RWPE1 (cell line): ENCODE measurements at regions not wholly inside any gene's neighbourhood (a gene's known extent, or its start where the extent isn't known, plus 50 kb on each side); places are given as distances from the start of the nearest gene placed in this dataset.

ENCODE experiments used
- CTCF ChIA-PET: fragments of 350-600 bp; sonication (Branson Sonifier 250); formaldehyde crosslinking; extraction: SDS; loops from one replicate; lab custom pipeline; 2021; lab: Yijun Ruan, JAX
- POLR2A ChIA-PET: fragments of 400-600 bp; formaldehyde crosslinking; extraction: SDS; loops from one replicate; lab custom pipeline; 2020; ENCODE audit warnings: antibody characterized with exemption; ENCODE audit not compliant: low non-redundant PET; lab: Yijun Ruan, JAX
- DNase-seq: peaks from one replicate; pipeline ENCODE4 v3.0.0; 2012; ENCODE audit warnings: low spot score
- H3K27ac ChIP-seq: fragments of 450-650 bp; 2 replicates; pipeline ENCODE4 v1.5.1; 2017
- CTCF ChIP-seq: fragments of 450-650 bp; conservative IDR thresholded peaks from 2 replicates; pipeline ENCODE4 v1.5.1; 2017; ENCODE audit warnings: low read depth, mild to moderate bottlenecking

GRCh38 chr15:66846811-66847210 is 144.8 kb downstream of the SMAD6 start:
- POLR2A ChIA-PET, result no interaction called here
- no peak overlapping the region for H3K27ac ChIP-seq
- no peak for TF ChIP-seq CTCF
- no peak for DNase-seq
- CTCF ChIA-PET, result interaction anchor here (0.6 to 2.4 kb wide), 3 partner anchors 14 to 228 kb away, joined by 3 to 6 read pairs (median 5); no protein-coding TSS in a partner anchor

GRCh38 chr15:66847565-66847991 is 145.5 kb downstream of the SMAD6 start:
- POLR2A ChIA-PET, result no interaction called here
- CTCF ChIA-PET, result interaction anchor here (0.6 to 2.4 kb wide), 2 partner anchors 25 to 229 kb away, joined by 3 to 6 read pairs; no protein-coding TSS in a partner anchor
- DNase-seq, result no peak
- H3K27ac ChIP-seq, result no peak overlapping the region
- TF ChIP-seq CTCF, result no peak

GRCh38 chr15:66848116-66848515 is 146.1 kb downstream of the SMAD6 start:
- no peak for TF ChIP-seq CTCF
- H3K27ac ChIP-seq, result no peak overlapping the region
- DNase-seq, result no peak
- ChIA-PET CTCF (interaction anchor here (2.4 kb wide), 1 partner anchor 229 kb away, joined by 6 read pairs; no protein-coding TSS in a partner anchor), POLR2A (no interaction called here)

- DNase-seq, result no peak
- ChIA-PET POLR2A (no interaction called here), CTCF (interaction anchor here (2.4 kb wide), 1 partner anchor 230 kb away, joined by 6 read pairs; no protein-coding TSS in a partner anchor)
- TF ChIP-seq CTCF, result no peak
- H3K27ac ChIP-seq, result no peak overlapping the region
Measured at GRCh38 chr15:66848686-66849392, 146.8 kb downstream of the SMAD6 start.

- H3K27ac ChIP-seq, result no peak overlapping the region
- POLR2A ChIA-PET, result no interaction called here
Measured at GRCh38 chr15:66849393-66849745, 147.3 kb downstream of the SMAD6 start.

GRCh38 chr15:66849746-66850077 is 147.7 kb downstream of the SMAD6 start:
- 0 out of 2 replicates have a peak overlapping the region, but pooled peaks have one; percentile 7 for H3K27ac ChIP-seq
- DNase-seq, result no peak
- ChIA-PET POLR2A (no interaction called here), CTCF (interaction anchor here (3.5 kb wide), 1 partner anchor 75 kb away, joined by 31 read pairs; no protein-coding TSS in a partner anchor)
- no peak for TF ChIP-seq CTCF

More at GRCh38 chr15:66849393-66849745, 147.3 kb downstream of the SMAD6 start:
- TF ChIP-seq CTCF, result no peak
- CTCF ChIA-PET, result interaction anchor here (2.4 kb wide), 1 partner anchor 230 kb away, joined by 6 read pairs; no protein-coding TSS in a partner anchor
- DNase-seq, result no peak
